Lung (tissue), 11 donors: ENCODE measurements at regions not wholly inside any gene's neighbourhood (a gene's known extent, or its start where the extent isn't known, plus 50 kb on each side); places are given as distances from the start of the nearest gene placed in this dataset.

Source experiments
- ATAC-seq: fragments of 200-7000 bp; cut with Tn5 transposase; one replicate; pipeline ENCODE4 v1.9.1; 2020; ENCODE audit warnings: moderate number of reproducible peaks; ENCODE audit not compliant: insufficient read depth, low FRiP score
- DNase-seq, 3 donors: peaks; one replicate each; pipeline ENCODE4 v3.0.0-alpha.2; 2013 to 2017
- H3K27ac ChIP-seq, 2 donors: one replicate each; pipeline ENCODE4 v1.5.1; 2013; ENCODE audit warnings: mild to moderate bottlenecking in 2 of 2, moderate library complexity in 2 of 2, control low read depth in 1 of 2, inconsistent platforms in 1 of 2, low read depth in 1 of 2, low read length in 1 of 2
- H3K27me3 ChIP-seq, 3 donors: one replicate each; pipeline ENCODE4 v1.5.1; 2013; ENCODE audit warnings: low read length in 2 of 3; ENCODE audit not compliant: control insufficient read depth in 3 of 3, insufficient read depth in 3 of 3
- H3K36me3 ChIP-seq, 4 donors: one replicate each; pipeline ENCODE4 v1.5.1; 2013; ENCODE audit warnings: low read length in 4 of 4, mild to moderate bottlenecking in 1 of 4, moderate library complexity in 1 of 4; ENCODE audit not compliant: control insufficient read depth in 4 of 4, insufficient read depth in 4 of 4
- H3K4me1 ChIP-seq, 5 donors: one replicate each; pipeline ENCODE4 v1.5.1; 2013; ENCODE audit warnings: low read length in 5 of 5, mild to moderate bottlenecking in 2 of 5, moderate library complexity in 1 of 5; ENCODE audit not compliant: control insufficient read depth in 5 of 5, insufficient read depth in 5 of 5
- H3K4me3 ChIP-seq: one replicate; pipeline ENCODE4 v1.5.1; 2013; ENCODE audit warnings: mild to moderate bottlenecking, control low read depth, moderate library complexity
- H3K9ac ChIP-seq, 2 donors: one replicate each; pipeline ENCODE4 v1.5.1; 2013; ENCODE audit warnings: low read length in 2 of 2, control low read depth in 1 of 2; ENCODE audit not compliant: insufficient read depth in 1 of 2
- H3K9me3 ChIP-seq, 4 donors: one replicate each; pipeline ENCODE4 v1.5.1; 2013; ENCODE audit warnings: low read length in 3 of 4, mild to moderate bottlenecking in 1 of 4, moderate library complexity in 1 of 4; ENCODE audit not compliant: control insufficient read depth in 4 of 4, insufficient read depth in 3 of 4
- CTCF ChIP-seq: IDR thresholded peaks from 2 replicates; pipeline ENCODE4 v1.5.1; 2012; ENCODE audit warnings: mild to moderate bottlenecking; ENCODE audit errors: control extremely low read depth, extremely low read depth
- WGBS, 2 donors: extraction: QIAGEN DNeasy Blood & Tissue Kit; methylation state at CpG; one replicate each; pipeline ENCODE4 v1.1.7; 2013; 5-methylcytosine and 5-hydroxymethylcytosine counted together
- donor health status: control.
- donor health status: control.
- donor health status: Bipolar disorder and iron deficiency.
- donor health status: healthy.
- donor health status: DM: yes; HTN: yes; CAD: no.

- TF ChIP-seq CTCF, result no peak
- H3K4me3 ChIP-seq, result no peak overlapping the region
- no peak overlapping the region for H3K9ac ChIP-seq
- H3K36me3 ChIP-seq, result no peaks in the 10 kb centered on the region
- peaks cover 0 to 2% (median 0%) of the 10 kb centered on the region in 4 donors for H3K9me3 ChIP-seq
- DNase-seq, result no peak
- no peaks in the 10 kb centered on the region for H3K27me3 ChIP-seq
- no peak overlapping the region for H3K27ac ChIP-seq
- 80 to 87% methylated on average over 1 of the region's 1 CpG for WGBS, 2 donors
- no peak for ATAC-seq
- H3K4me1 ChIP-seq, result no peaks in the 10 kb centered on the region
Measured at GRCh38 chr10:111773950-111774349, 409.6 kb downstream of the GPAM start.

- H3K4me3 ChIP-seq, result no peak overlapping the region
- no peaks in the 10 kb centered on the region for H3K4me1 ChIP-seq
- H3K27me3 ChIP-seq, result no peaks in the 10 kb centered on the region
- TF ChIP-seq CTCF, result no peak
- no peak overlapping the region for H3K9ac ChIP-seq
- DNase-seq (no peak), ATAC-seq (no peak)
- H3K27ac ChIP-seq, result no peak overlapping the region
- H3K36me3 ChIP-seq, result no peaks in the 10 kb centered on the region
- WGBS, 2 donors, result 71 to 76% methylated on average over 2 of the region's 2 CpGs
- peaks cover 0 to 2% (median 0%) of the 10 kb centered on the region in 4 donors for H3K9me3 ChIP-seq
Measured at GRCh38 chr10:111774486-111774885, 409.1 kb downstream of the GPAM start.

- ATAC-seq (no peak), DNase-seq (no peak)
- H3K27me3 ChIP-seq, result no peaks in the 10 kb centered on the region
- TF ChIP-seq CTCF, result no peak
- no peaks in the 10 kb centered on the region for H3K4me1 ChIP-seq
- no peak overlapping the region for H3K4me3 ChIP-seq
- WGBS, 2 donors, result 60 to 79% methylated on average over 1 of the region's 1 CpG
- no peak overlapping the region for H3K27ac ChIP-seq
- H3K36me3 ChIP-seq, result no peaks in the 10 kb centered on the region
- no peak overlapping the region for H3K9ac ChIP-seq
- no peaks in the 10 kb centered on the region for H3K9me3 ChIP-seq
Measured at GRCh38 chr10:111784436-111784835, 399.1 kb downstream of the GPAM start.

- no peaks in the 10 kb centered on the region for H3K4me1 ChIP-seq
- H3K9me3 ChIP-seq, result no peaks in the 10 kb centered on the region
- 76 to 92% methylated on average over 2 of the region's 2 CpGs for WGBS, 2 donors
- no peaks in the 10 kb centered on the region for H3K27me3 ChIP-seq
- H3K36me3 ChIP-seq, result no peaks in the 10 kb centered on the region
- H3K4me3 ChIP-seq, result no peak overlapping the region
- no peak for DNase-seq
- no peak for ATAC-seq
- no peak for TF ChIP-seq CTCF
- H3K27ac ChIP-seq, result no peak overlapping the region
- no peak overlapping the region for H3K9ac ChIP-seq
Measured at GRCh38 chr10:111784946-111785465, 398.6 kb downstream of the GPAM start.
